ENCODE measurements at regions not wholly inside any gene's neighbourhood (a gene's known extent, or its start where the extent isn't known, plus 50 kb on each side); places are given as distances from the start of the nearest gene placed in this dataset.

GRCh38 chr10:120069700-120070099 lies 177.2 kb downstream of the SEC23IP start:
- no peak for DNase-seq (ENCODE audit: low spot score)
- BruUV-seq (replicated peaks) = no TSS peak
- TF ChIP-seq EZH2 (IDR thresholded peaks at IDR 0.05; ENCODE audit: borderline replicate concordance, low read depth, low read length, poor library complexity, severe bottlenecking) (no peak), CTCF (conservative IDR thresholded peaks at IDR 0.05; ENCODE audit: low read depth, low read length) (no peak)
- intact Hi-C loops (cut with micrococcal nuclease; ENCODE audit: unreplicated experiment) = no loop called here
- Histone ChIP-seq H3K4me3 (ENCODE audit: low read depth, low read length, poor library complexity, severe bottlenecking) (no peak overlapping the region), H3K36me3 (ENCODE audit: insufficient read depth, low read length, poor library complexity, severe bottlenecking) (no peaks in the 10 kb centered on the region), H3K4me1 (ENCODE audit: insufficient read depth, low read length, poor library complexity, severe bottlenecking) (no peaks in the 10 kb centered on the region), H3K27me3 (replicated peaks; ENCODE audit: insufficient read depth, low read depth, low read length, poor library complexity) (peaks cover 6% of the 10 kb centered on the region), H3K27ac (ENCODE audit: low read depth, low read length, poor library complexity, severe bottlenecking) (no peak overlapping the region), H3K9me3 (ENCODE audit: low read depth, low read length, poor library complexity, severe bottlenecking) (no peaks in the 10 kb centered on the region)
- CTCF ChIA-PET = no interaction called here
- POLR2A ChIA-PET (ENCODE audit: low non-redundant PET) = no interaction called here

GRCh38 chr10:120075349-120075748 lies 182.8 kb downstream of the SEC23IP start:
- no peak for TF ChIP-seq EZH2 (IDR thresholded peaks at IDR 0.05; ENCODE audit: borderline replicate concordance, low read depth, low read length, poor library complexity, severe bottlenecking)
- TF ChIP-seq CTCF (conservative IDR thresholded peaks at IDR 0.05; ENCODE audit: low read depth, low read length) = no peak
- H3K4me3 ChIP-seq (ENCODE audit: low read depth, low read length, poor library complexity, severe bottlenecking) = no peak overlapping the region
- POLR2A ChIA-PET (ENCODE audit: low non-redundant PET) = no interaction called here

GRCh38 chr10:120076996-120077706 lies 184.6 kb downstream of the SEC23IP start:
- no peak overlapping the region for H3K4me3 ChIP-seq (ENCODE audit: low read depth, low read length, poor library complexity, severe bottlenecking)
- ChIA-PET POLR2A (ENCODE audit: low non-redundant PET) (no interaction called here), CTCF (no interaction called here)
- H3K4me1 ChIP-seq (ENCODE audit: insufficient read depth, low read length, poor library complexity, severe bottlenecking) = no peaks in the 10 kb centered on the region
- H3K9me3 ChIP-seq (ENCODE audit: low read depth, low read length, poor library complexity, severe bottlenecking) = no peaks in the 10 kb centered on the region
- TF ChIP-seq EZH2 (IDR thresholded peaks at IDR 0.05; ENCODE audit: borderline replicate concordance, low read depth, low read length, poor library complexity, severe bottlenecking) (no peak), CTCF (conservative IDR thresholded peaks at IDR 0.05; ENCODE audit: low read depth, low read length) (no peak)
- H3K27me3 ChIP-seq (replicated peaks; ENCODE audit: insufficient read depth, low read depth, low read length, poor library complexity) = peaks cover 25% of the 10 kb centered on the region
- BruUV-seq (replicated peaks) = no TSS peak
- DNase-seq (ENCODE audit: low spot score) = no peak
- intact Hi-C loops (cut with micrococcal nuclease; ENCODE audit: unreplicated experiment) = no loop called here
- no peaks in the 10 kb centered on the region for H3K36me3 ChIP-seq (ENCODE audit: insufficient read depth, low read length, poor library complexity, severe bottlenecking)
- H3K27ac ChIP-seq (ENCODE audit: low read depth, low read length, poor library complexity, severe bottlenecking) = no peak overlapping the region

More at GRCh38 chr10:120075349-120075748, 182.8 kb downstream of the SEC23IP start:
- peaks cover 21% of the 10 kb centered on the region for H3K27me3 ChIP-seq (replicated peaks; ENCODE audit: insufficient read depth, low read depth, low read length, poor library complexity)
- CTCF ChIA-PET = no interaction called here
- no peaks in the 10 kb centered on the region for H3K36me3 ChIP-seq (ENCODE audit: insufficient read depth, low read length, poor library complexity, severe bottlenecking)
- DNase-seq (ENCODE audit: low spot score) = no peak
- H3K27ac ChIP-seq (ENCODE audit: low read depth, low read length, poor library complexity, severe bottlenecking) = no peak overlapping the region
- H3K4me1 ChIP-seq (ENCODE audit: insufficient read depth, low read length, poor library complexity, severe bottlenecking) = no peaks in the 10 kb centered on the region
- intact Hi-C loops (cut with micrococcal nuclease; ENCODE audit: unreplicated experiment) = no loop called here
- BruUV-seq (replicated peaks) = no TSS peak
- H3K9me3 ChIP-seq (ENCODE audit: low read depth, low read length, poor library complexity, severe bottlenecking) = no peaks in the 10 kb centered on the region
